ENCODE measurements at regions not wholly inside any gene's neighbourhood (a gene's known extent, or its start where the extent isn't known, plus 50 kb on each side); places are given as distances from the start of the nearest gene placed in this dataset.
"Not testable (repeated sequence)": the region's sequence is repeated elsewhere in the genome, so short reads cannot be mapped to it uniquely, and the experiment has no call there.

GRCh38 chr11:39817241-39817640, 1642.2 kb downstream of the LRRC4C start:
- H3K27ac ChIP-seq: no peak overlapping the region
- no peak for DNase-seq (ENCODE audit: low read depth, low spot score)

- no peak overlapping the region for H3K27ac ChIP-seq
- no peak for DNase-seq (ENCODE audit: low read depth, low spot score)
Measured at GRCh38 chr11:39810358-39810757, 1649.1 kb downstream of the LRRC4C start.

GRCh38 chr11:39809833-39810232, 1649.6 kb downstream of the LRRC4C start:
- H3K27ac ChIP-seq: no peak overlapping the region
- no peak for DNase-seq (ENCODE audit: low read depth, low spot score)

GRCh38 chr11:39807904-39808303, 1651.5 kb downstream of the LRRC4C start:
- H3K27ac ChIP-seq: no peak overlapping the region

DNA sequence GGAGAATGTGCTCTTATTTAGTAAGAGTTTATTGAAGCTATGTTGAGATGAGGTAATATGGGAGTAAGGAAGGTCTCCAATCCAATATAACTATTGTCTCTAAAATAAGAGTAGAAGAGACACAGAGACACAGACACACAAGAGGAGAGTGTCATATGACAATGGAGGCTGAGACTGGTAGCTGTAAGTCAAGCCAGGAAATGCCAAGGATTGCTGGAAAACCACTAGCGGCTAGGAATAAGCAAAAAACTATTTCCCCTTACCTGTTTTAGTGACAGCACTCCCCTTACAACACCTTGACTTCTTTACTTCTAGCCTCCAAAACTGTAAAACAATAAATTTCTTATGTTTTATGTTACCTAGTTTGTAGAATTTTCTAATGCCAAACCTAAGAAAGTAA, 1652.8 kb downstream of the LRRC4C start:
- DNase-seq (ENCODE audit: low read depth, low spot score): no peak
- no peak overlapping the region for H3K27ac ChIP-seq

More at GRCh38 chr11:39807904-39808303, 1651.5 kb downstream of the LRRC4C start:
- DNase-seq (ENCODE audit: low read depth, low spot score): no peak

DNA sequence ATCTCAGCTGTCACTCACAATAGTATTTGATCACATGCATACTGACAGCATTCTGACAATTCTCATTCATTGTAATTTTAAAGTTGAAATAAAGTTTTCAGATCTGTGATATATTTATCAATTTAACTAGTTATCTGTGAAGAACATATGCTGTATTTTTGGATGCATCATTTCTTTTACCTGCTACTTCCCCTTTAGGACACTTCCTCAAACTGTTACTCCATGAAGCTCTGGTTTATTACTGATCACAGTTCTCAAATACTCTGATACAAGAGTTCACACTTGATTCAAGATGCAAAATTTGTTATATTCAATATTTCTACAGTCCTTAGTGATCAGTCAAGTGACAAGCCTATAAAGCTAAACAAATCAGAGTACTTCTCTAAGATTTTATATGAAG, 1655.2 kb downstream of the LRRC4C start:
- no peak overlapping the region for H3K27ac ChIP-seq
- DNase-seq (ENCODE audit: low read depth, low spot score): no peak

DNA sequence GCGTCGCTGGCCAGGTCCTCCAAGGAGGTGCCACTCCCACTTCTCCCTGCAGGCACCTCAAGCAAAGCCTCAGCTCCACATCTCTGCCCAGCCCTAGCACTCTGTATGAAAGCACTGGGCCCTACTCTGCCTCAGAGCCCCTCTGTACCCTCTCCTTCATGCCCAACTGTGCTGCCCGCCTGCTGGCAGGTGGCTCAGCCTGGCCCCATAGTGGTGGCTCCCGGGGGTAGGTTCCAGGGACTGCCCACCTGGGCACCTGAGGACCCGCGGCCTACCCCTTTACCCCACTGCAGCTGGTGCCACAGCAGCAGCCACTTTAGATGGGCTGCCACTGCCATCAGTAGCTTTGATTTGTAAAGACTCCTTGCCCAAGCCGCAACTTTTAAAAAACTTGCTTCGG, 1672.8 kb downstream of the LRRC4C start:
- no peak overlapping the region for H3K27ac ChIP-seq
- no peak for DNase-seq (ENCODE audit: low read depth, low spot score)

DNA sequence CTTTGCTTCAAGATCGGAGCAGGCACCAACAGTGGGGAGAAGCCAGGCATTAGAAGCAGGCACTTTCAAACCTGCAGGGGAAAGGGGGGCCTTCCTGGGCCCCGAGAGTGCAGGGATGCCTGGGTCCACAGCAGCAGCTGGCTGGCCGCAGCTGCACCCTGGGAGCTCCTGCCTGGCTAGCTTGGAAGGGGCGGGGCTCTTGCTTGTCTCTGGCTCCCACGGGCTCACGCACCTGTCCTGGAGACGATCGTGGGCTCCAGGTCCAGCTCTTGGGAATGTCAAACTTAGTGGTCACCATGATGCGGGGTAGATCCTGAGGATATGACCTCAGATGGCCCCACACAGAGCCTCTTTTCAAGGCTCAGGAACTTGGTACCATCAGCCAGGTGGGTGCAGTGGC, 1673.2 kb downstream of the LRRC4C start:
- no peak overlapping the region for H3K27ac ChIP-seq
- no peak for DNase-seq (ENCODE audit: low read depth, low spot score)

DNA sequence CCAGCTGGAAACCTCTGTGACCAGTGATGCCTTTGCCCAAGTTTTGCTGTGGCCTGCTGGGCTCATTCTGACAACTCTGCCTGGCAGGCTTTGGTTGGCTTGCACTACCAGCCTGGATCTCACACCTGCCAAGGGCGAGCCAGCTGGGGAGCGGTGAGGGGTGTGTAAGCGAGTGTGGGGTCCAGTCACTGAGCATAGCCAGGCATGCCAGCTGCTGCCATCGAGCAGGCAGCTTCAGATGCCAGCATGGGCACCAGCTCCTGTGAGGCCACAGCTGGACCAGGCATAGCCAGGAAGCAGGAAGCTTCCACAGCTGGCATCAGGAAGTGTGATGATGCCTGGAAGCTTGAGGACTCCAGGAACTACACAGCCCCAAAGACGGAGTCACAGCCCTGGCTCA, 1674.6 kb downstream of the LRRC4C start:
- no peak overlapping the region for H3K27ac ChIP-seq
- no peak for DNase-seq (ENCODE audit: low read depth, low spot score)

GRCh38 chr11:39780131-39780530, 1679.3 kb downstream of the LRRC4C start:
- no peak overlapping the region for H3K27ac ChIP-seq
- no peak for DNase-seq (ENCODE audit: low read depth, low spot score)

GRCh38 chr11:39777035-39777434, 1682.4 kb downstream of the LRRC4C start:
- no peak overlapping the region for H3K27ac ChIP-seq
- no peak for DNase-seq (ENCODE audit: low read depth, low spot score)

DNA sequence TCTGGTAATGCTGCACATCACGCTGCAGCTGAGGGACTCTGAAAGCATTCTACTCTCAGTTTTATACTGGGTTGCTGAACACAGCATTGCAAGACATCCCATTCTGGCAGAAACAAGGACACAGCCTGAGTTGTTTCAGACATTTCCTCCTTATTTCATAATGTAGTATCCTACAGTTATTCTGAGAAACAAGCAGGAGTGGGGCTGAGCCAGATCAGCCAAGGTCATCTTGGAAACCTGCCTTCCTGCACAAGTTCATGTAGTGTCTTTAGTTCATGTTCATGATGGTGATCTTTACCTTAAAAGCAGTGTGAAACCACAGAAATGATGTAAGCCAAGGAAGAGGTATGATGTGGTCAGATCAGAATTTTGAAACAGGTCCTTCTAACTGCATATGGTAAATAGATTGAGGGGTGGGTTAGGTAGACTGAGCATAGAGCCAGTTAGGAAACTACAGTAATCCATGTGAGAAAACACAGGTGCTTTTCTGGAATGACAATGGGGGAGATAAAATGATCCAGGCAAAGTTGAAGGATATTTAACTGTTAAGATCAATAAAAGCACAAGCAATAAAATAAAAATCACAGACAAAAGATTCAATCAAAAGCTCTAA, 1686.8 kb downstream of the LRRC4C start:
- no peak for DNase-seq (ENCODE audit: low read depth, low spot score)
- no peak overlapping the region for H3K27ac ChIP-seq

- no peak overlapping the region for H3K27ac ChIP-seq
- DNase-seq (ENCODE audit: low read depth, low spot score): no peak
Measured at GRCh38 chr11:39768214-39768613, 1691.2 kb downstream of the LRRC4C start.

DNA sequence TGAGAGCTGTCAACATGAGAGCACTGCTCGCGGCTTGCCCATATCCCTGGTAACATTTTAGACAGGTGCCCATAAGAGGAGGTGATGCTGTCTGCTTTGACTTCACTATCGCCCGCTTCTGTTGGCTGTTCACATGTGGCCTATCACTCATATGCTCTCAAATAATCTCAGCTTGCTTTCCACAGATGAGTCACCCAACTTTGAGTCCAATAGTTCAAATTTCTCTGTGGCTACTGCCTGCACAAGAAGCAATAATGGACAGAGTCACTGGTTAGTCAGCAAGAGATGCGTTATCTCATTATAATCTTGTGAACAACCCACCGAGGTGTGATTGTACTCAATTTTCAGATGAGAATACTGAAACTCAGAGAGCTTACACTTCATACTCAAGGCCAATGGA, 1714.1 kb downstream of the LRRC4C start:
- no peak for DNase-seq (ENCODE audit: low read depth, low spot score)
- no peak overlapping the region for H3K27ac ChIP-seq

DNA sequence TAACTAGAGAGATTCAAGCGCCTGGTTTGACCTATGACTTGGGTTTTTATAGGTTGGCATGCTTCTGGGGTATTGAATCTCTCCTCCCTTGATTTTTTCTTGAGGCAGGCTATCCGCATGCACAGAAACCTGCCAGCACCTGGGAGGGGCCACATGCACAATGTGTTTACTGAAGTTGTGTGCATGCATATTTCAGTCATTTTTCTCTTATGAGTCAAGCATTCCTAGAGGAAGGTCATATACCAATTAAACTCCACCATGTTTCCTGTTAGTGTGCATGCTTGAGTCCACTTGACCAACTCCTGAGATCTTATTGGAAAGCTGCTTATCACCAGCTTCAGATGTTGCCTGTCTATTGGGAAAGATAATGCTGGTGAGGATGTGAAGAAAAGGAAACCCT, 1718.4 kb downstream of the LRRC4C start:
- H3K27ac ChIP-seq: no peak overlapping the region
- no peak for DNase-seq (ENCODE audit: low read depth, low spot score)

DNA sequence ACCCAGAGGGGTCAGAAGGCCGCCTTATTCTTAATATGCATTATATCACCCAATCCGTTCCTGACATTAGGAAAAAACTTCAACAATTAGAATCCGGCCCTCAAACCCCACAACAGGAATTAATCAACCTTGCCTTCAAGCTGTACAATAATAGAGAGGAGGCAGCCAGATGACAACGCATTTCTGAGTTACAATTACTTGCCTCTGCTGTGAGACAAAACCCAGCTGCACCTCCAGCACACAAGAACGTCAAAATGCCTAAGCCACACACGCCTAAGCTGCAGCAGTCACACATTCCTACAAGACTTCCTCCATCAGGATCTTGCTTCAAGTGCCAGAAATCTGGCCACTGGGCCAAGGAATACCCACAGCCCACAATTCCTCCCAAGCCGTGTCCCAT, 1723.1 kb downstream of the LRRC4C start:
- not testable (repeated sequence) for H3K27ac ChIP-seq; DNase-seq (ENCODE audit: low read depth, low spot score)

DNA sequence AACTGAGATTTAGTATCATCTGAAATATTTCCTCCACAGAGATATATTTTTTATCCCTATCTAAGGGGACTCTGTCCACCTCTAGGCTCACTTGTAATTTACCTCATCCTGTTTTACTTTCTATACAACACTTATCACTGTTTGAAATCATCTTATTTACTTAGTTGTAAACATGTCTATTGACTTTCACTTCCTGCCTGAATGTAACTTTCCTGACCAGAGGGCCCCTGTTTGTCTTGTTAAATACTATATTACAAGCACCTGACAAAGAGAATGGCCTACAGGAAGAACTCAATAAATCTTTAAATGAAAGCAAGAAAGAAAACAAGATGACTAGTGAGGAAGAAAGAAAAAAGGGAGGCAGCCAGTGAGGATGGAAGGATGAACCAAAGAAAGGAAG, 1727.5 kb downstream of the LRRC4C start:
- H3K27ac ChIP-seq: no peak overlapping the region
- DNase-seq (ENCODE audit: low read depth, low spot score): no peak

GRCh38 chr11:39725081-39725480, 1734.4 kb downstream of the LRRC4C start:
- no peak for DNase-seq (ENCODE audit: low read depth, low spot score)
- H3K27ac ChIP-seq: no peak overlapping the region

- H3K27ac ChIP-seq: no peak overlapping the region
- no peak for DNase-seq (ENCODE audit: low read depth, low spot score)
Measured at GRCh38 chr11:39724404-39724803, 1735.0 kb downstream of the LRRC4C start.

- no peak overlapping the region for H3K27ac ChIP-seq
- no peak for DNase-seq (ENCODE audit: low read depth, low spot score)
Measured at GRCh38 chr11:39712581-39712980, 1746.9 kb downstream of the LRRC4C start.

- H3K27ac ChIP-seq: no peak overlapping the region
- no peak for DNase-seq (ENCODE audit: low read depth, low spot score)
Measured at GRCh38 chr11:39690856-39691255, 1768.6 kb downstream of the LRRC4C start.

DNA sequence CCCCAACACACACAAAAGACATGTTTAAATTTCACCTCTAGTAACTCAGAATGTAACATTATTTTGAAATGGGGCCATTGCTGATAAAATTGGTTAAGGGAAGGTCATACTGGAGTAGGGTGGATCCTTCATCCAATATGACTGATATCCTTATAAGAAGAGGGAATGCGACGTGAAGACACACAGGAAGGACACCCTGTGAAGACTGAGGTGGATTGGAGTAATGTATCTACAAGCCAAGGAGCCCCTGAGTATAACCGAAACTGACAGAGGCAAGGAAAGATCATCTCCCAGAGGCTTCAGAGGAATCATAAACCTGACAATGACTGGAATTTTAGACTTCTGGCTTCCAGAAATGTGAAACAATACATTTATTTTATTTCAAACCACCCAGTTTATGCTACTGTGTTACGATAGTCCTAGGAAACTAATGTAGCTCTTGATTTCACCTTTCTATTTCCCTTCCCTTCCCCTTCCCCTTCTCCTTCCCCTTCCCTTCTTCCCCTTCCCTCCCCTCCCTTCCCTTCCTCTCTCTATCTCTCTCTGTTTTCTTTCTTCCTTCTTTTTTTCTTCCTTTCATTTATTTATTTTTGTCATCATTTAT, 1775.4 kb downstream of the LRRC4C start:
- H3K27ac ChIP-seq: no peak overlapping the region
- no peak for DNase-seq (ENCODE audit: low read depth, low spot score)

Measured in epithelial cell of prostate (primary cell).